ENCODE measurements at regions not wholly inside any gene's neighbourhood (a gene's known extent, or its start where the extent isn't known, plus 50 kb on each side); places are given as distances from the start of the nearest gene placed in this dataset.

DNA sequence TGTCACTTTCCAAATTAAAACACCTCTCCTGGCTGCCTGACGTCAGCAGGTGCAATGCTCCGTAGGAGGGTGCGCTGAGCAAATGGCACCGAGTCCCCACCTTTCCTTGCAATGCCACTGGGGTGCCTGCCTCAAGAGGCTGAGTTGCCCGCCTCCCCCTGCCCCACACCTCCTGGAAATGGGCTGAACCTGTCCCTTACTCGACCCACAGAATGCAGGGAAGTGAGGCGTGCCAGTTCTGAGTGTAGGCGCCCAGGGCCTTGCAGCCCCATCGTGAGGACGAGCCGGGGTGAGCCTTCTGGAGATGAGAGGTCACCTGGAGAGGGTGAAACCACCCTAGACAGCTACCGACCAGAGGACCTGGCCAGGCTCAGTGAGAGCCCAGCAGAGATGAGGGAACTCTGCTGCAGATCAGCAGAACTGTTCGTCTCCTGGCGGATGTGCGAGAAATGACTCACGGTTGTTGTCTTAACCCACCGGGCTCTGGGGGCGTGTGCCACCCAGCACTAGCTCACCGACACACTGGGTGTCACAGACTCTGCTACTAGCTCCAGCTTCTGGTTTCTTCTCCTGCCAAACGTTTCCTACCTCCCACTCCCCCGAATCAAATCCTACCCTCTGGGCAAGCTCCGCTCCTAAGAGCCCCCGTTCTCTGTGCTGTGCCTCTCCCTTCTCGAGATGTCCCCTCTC, 168.7 kb upstream of the HDAC4 start:
- H3K4me1 ChIP-seq (ENCODE audit: control insufficient read depth in 4 of 4, insufficient read depth in 4 of 4, low read length in 3 of 4), result no peaks in the 10 kb centered on the region
- no peak overlapping the region for H3K27ac ChIP-seq (ENCODE audit: low read depth in 1 of 2, low read length in 2 of 2)
- no peaks in the 10 kb centered on the region for H3K9me3 ChIP-seq (ENCODE audit: control insufficient read depth in 4 of 4, low read length in 3 of 4)
- TF ChIP-seq GABPA (IDR thresholded peaks at IDR 0.05 in 1 of 2, conservative IDR thresholded peaks at IDR 0.05 in 1 of 2), result no peak
- TF ChIP-seq HNF4A (conservative IDR thresholded peaks at IDR 0.05), result no peak
- no peak for TF ChIP-seq YY1 (IDR thresholded peaks at IDR 0.05)
- no peak for TF ChIP-seq NR2F2 (IDR thresholded peaks at IDR 0.05)
- no peak for TF ChIP-seq TAF1 (conservative IDR thresholded peaks at IDR 0.05)
- TF ChIP-seq, protein P1, sequence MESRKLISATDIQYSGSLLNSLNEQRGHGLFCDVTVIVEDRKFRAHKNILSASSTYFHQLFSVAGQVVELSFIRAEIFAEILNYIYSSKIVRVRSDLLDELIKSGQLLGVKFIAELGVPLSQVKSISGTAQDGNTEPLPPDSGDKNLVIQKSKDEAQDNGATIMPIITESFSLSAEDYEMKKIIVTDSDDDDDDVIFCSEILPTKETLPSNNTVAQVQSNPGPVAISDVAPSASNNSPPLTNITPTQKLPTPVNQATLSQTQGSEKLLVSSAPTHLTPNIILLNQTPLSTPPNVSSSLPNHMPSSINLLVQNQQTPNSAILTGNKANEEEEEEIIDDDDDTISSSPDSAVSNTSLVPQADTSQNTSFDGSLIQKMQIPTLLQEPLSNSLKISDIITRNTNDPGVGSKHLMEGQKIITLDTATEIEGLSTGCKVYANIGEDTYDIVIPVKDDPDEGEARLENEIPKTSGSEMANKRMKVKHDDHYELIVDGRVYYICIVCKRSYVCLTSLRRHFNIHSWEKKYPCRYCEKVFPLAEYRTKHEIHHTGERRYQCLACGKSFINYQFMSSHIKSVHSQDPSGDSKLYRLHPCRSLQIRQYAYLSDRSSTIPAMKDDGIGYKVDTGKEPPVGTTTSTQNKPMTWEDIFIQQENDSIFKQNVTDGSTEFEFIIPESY (IDR thresholded peaks at IDR 0.05), result no peak
- TF ChIP-seq, protein P2, sequence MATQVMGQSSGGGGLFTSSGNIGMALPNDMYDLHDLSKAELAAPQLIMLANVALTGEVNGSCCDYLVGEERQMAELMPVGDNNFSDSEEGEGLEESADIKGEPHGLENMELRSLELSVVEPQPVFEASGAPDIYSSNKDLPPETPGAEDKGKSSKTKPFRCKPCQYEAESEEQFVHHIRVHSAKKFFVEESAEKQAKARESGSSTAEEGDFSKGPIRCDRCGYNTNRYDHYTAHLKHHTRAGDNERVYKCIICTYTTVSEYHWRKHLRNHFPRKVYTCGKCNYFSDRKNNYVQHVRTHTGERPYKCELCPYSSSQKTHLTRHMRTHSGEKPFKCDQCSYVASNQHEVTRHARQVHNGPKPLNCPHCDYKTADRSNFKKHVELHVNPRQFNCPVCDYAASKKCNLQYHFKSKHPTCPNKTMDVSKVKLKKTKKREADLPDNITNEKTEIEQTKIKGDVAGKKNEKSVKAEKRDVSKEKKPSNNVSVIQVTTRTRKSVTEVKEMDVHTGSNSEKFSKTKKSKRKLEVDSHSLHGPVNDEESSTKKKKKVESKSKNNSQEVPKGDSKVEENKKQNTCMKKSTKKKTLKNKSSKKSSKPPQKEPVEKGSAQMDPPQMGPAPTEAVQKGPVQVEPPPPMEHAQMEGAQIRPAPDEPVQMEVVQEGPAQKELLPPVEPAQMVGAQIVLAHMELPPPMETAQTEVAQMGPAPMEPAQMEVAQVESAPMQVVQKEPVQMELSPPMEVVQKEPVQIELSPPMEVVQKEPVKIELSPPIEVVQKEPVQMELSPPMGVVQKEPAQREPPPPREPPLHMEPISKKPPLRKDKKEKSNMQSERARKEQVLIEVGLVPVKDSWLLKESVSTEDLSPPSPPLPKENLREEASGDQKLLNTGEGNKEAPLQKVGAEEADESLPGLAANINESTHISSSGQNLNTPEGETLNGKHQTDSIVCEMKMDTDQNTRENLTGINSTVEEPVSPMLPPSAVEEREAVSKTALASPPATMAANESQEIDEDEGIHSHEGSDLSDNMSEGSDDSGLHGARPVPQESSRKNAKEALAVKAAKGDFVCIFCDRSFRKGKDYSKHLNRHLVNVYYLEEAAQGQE (IDR thresholded peaks at IDR 0.05), result no peak
- TF ChIP-seq RXRA (IDR thresholded peaks at IDR 0.05), result no peak
- no peak for TF ChIP-seq RAD21 (IDR thresholded peaks at IDR 0.05)
- TF ChIP-seq EGR1 (IDR thresholded peaks at IDR 0.05; ENCODE audit: low read depth in 2 of 2), result no peak
- TF ChIP-seq, protein P3, sequence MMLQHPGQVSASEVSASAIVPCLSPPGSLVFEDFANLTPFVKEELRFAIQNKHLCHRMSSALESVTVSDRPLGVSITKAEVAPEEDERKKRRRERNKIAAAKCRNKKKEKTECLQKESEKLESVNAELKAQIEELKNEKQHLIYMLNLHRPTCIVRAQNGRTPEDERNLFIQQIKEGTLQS (IDR thresholded peaks at IDR 0.05), result no peak
- TF ChIP-seq, protein P4, sequence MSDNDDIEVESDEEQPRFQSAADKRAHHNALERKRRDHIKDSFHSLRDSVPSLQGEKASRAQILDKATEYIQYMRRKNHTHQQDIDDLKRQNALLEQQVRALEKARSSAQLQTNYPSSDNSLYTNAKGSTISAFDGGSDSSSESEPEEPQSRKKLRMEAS (IDR thresholded peaks at IDR 0.05), result no peak
- no peak for TF ChIP-seq FOXA2 (IDR thresholded peaks at IDR 0.05)
- no peak for TF ChIP-seq HNF4G (IDR thresholded peaks at IDR 0.05)
- TF ChIP-seq SP1 (IDR thresholded peaks at IDR 0.05), result no peak
- peaks cover 0 to 15% (median 0%) of the 10 kb centered on the region in 4 donors for H3K27me3 ChIP-seq (ENCODE audit: control insufficient read depth in 4 of 4, insufficient read depth in 4 of 4, low read length in 3 of 4)
- 78% methylated on average over 24 of the region's 24 CpGs for WGBS
- no peak overlapping the region for H3K9ac ChIP-seq (ENCODE audit: low read depth in 1 of 2, low read length in 2 of 2)
- H3K36me3 ChIP-seq (ENCODE audit: control insufficient read depth in 4 of 4, insufficient read depth in 3 of 4, low read depth in 1 of 4, low read length in 3 of 4), result no peaks in the 10 kb centered on the region
- no peak overlapping the region for H3K4me3 ChIP-seq (ENCODE audit: low read depth in 1 of 3, low read length in 3 of 3)
- no peak for DNase-seq (ENCODE audit: low spot score)

DNA sequence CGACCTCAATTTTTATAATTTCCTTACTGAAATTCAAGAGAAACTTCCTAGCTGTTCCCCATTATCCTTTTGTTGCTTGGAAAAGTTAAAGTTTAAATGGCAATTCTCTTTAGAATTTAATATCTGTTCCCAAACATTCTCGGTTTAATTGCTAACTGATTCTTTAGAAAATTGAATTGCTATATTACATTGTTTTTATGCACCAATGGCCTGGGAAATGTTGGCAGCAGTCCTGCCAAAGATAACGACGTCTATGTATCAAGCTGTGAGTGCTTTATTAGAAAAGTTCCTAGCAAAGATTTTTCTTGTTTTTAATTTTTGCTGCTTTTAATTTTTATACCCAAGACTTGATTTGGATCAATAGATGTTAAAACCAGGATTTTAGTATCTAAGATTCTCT, 167.8 kb upstream of the HDAC4 start:
- no peak overlapping the region for H3K4me3 ChIP-seq (ENCODE audit: low read depth in 1 of 3, low read length in 3 of 3)
- 57% methylated on average over 4 of the region's 4 CpGs for WGBS
- no peaks in the 10 kb centered on the region for H3K36me3 ChIP-seq (ENCODE audit: control insufficient read depth in 4 of 4, insufficient read depth in 3 of 4, low read depth in 1 of 4, low read length in 3 of 4)
- H3K27me3 ChIP-seq (ENCODE audit: control insufficient read depth in 4 of 4, insufficient read depth in 4 of 4, low read length in 3 of 4), result peaks cover 0 to 19% (median 0%) of the 10 kb centered on the region in 4 donors
- no peak for DNase-seq (ENCODE audit: low spot score)
- no peaks in the 10 kb centered on the region for H3K9me3 ChIP-seq (ENCODE audit: control insufficient read depth in 4 of 4, low read length in 3 of 4)
- no peak overlapping the region for H3K27ac ChIP-seq (ENCODE audit: low read depth in 1 of 2, low read length in 2 of 2)
- TF ChIP-seq, protein P5, sequence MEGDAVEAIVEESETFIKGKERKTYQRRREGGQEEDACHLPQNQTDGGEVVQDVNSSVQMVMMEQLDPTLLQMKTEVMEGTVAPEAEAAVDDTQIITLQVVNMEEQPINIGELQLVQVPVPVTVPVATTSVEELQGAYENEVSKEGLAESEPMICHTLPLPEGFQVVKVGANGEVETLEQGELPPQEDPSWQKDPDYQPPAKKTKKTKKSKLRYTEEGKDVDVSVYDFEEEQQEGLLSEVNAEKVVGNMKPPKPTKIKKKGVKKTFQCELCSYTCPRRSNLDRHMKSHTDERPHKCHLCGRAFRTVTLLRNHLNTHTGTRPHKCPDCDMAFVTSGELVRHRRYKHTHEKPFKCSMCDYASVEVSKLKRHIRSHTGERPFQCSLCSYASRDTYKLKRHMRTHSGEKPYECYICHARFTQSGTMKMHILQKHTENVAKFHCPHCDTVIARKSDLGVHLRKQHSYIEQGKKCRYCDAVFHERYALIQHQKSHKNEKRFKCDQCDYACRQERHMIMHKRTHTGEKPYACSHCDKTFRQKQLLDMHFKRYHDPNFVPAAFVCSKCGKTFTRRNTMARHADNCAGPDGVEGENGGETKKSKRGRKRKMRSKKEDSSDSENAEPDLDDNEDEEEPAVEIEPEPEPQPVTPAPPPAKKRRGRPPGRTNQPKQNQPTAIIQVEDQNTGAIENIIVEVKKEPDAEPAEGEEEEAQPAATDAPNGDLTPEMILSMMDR (IDR thresholded peaks at IDR 0.05; ENCODE audit: low read depth, low read length, missing input control), result no peak
- TF ChIP-seq SP1 (IDR thresholded peaks at IDR 0.05) (no peak), GABPA (IDR thresholded peaks at IDR 0.05 in 1 of 2, conservative IDR thresholded peaks at IDR 0.05 in 1 of 2) (no peak), RXRA (IDR thresholded peaks at IDR 0.05) (no peak), YY1 (IDR thresholded peaks at IDR 0.05) (no peak), JUND (IDR thresholded peaks at IDR 0.05) (no peak), FOXA1 (IDR thresholded peaks at IDR 0.05) (no peak), RAD21 (IDR thresholded peaks at IDR 0.05) (no peak), EGR1 (IDR thresholded peaks at IDR 0.05; ENCODE audit: low read depth in 2 of 2) (no peak), NR2F2 (IDR thresholded peaks at IDR 0.05) (no peak)
- TF ChIP-seq, protein P3 (IDR thresholded peaks at IDR 0.05), result no peak
- TF ChIP-seq, protein P4 (IDR thresholded peaks at IDR 0.05), result no peak
- H3K4me1 ChIP-seq (ENCODE audit: control insufficient read depth in 4 of 4, insufficient read depth in 4 of 4, low read length in 3 of 4), result no peaks in the 10 kb centered on the region
- H3K9ac ChIP-seq (ENCODE audit: low read depth in 1 of 2, low read length in 2 of 2), result no peak overlapping the region

Data from liver (tissue), 8 donors.